ENCODE measurements at regions not wholly inside any gene's neighbourhood (a gene's known extent, or its start where the extent isn't known, plus 50 kb on each side); places are given as distances from the start of the nearest gene placed in this dataset.
"Not testable (repeated sequence)": the region's sequence is repeated elsewhere in the genome, so short reads cannot be mapped to it uniquely, and the experiment has no call there.

DNA sequence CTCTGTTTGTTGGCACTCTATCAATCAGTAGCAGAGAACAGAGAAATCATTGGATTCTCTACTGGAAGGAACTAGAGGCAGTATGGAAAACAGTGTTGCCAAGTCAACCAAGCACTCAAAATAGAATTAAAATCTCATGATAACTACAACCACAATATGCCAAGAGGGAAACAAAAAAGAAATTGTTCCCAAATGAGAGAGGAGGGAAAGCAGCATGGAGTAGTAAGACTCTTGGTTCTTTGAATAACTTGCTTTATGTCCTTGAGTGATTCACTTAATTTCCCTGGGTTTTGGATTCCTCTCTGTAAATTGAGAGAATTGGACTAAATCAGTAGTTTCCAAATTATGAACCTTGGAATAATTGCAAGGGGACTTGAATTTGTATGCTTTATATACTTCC lies 285.5 kb upstream of the ANKRD50 start:
- H3K4me3 Mint-ChIP-seq = no peak overlapping the region
- H3K9me3 Mint-ChIP-seq = no peaks in the 10 kb centered on the region
- peaks cover 5% of the 10 kb centered on the region for H3K4me1 Mint-ChIP-seq
- no peaks in the 10 kb centered on the region for H3K27me3 Mint-ChIP-seq (ENCODE audit: low read depth)
- H3K36me3 Mint-ChIP-seq (ENCODE audit: low read depth) = no peaks in the 10 kb centered on the region
- TF ChIP-seq CTCF (IDR thresholded peaks at IDR 0.05; ENCODE audit: unreplicated experiment in 3 of 3) = no peak
- no peak overlapping the region for H3K27ac Mint-ChIP-seq

- Mint-ChIP-seq H3K4me1 (peaks cover 5% of the 10 kb centered on the region), H3K36me3 (ENCODE audit: low read depth) (no peaks in the 10 kb centered on the region), H3K9me3 (no peaks in the 10 kb centered on the region), H3K27me3 (ENCODE audit: low read depth) (no peaks in the 10 kb centered on the region), H3K4me3 (no peak overlapping the region), H3K27ac (no peak overlapping the region)
- TF ChIP-seq CTCF (IDR thresholded peaks at IDR 0.05; ENCODE audit: unreplicated experiment in 3 of 3) = no peak
These were observed 284.6 kb upstream of the ANKRD50 start for GRCh38 chr4:124997124-124997523.

- no peak overlapping the region for H3K4me3 Mint-ChIP-seq
- no peaks in the 10 kb centered on the region for H3K4me1 Mint-ChIP-seq
- H3K36me3 Mint-ChIP-seq (ENCODE audit: low read depth) = no peaks in the 10 kb centered on the region
- H3K27me3 Mint-ChIP-seq (ENCODE audit: low read depth) = no peaks in the 10 kb centered on the region
- no peaks in the 10 kb centered on the region for H3K9me3 Mint-ChIP-seq
- H3K27ac Mint-ChIP-seq = no peak overlapping the region
- no peak for TF ChIP-seq CTCF (IDR thresholded peaks at IDR 0.05; ENCODE audit: unreplicated experiment in 3 of 3)
These were observed 281.3 kb upstream of the ANKRD50 start for GRCh38 chr4:124993838-124994237.

DNA sequence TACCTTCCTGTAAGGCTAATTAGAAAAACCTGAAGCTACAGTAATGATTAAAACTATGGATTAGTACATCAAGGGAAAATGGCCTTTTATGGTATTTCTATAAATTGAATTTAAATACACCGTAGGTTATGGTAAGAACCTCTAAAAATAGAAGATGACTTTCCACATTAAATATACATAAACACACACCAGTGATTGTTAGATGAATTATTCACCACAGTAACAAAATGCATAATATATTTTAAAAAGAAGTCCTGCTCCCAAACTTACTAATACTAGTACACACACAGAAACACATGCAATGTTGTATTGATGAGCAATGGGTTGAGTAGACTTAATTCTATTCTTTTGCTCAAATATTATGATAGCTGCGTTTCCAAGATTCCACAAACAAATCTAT lies 277.9 kb upstream of the ANKRD50 start:
- no peak for TF ChIP-seq CTCF (IDR thresholded peaks at IDR 0.05; ENCODE audit: unreplicated experiment in 3 of 3)
- no peaks in the 10 kb centered on the region for H3K4me1 Mint-ChIP-seq
- H3K4me3 Mint-ChIP-seq = no peak overlapping the region
- no peak overlapping the region for H3K27ac Mint-ChIP-seq
- H3K27me3 Mint-ChIP-seq (ENCODE audit: low read depth) = no peaks in the 10 kb centered on the region
- H3K36me3 Mint-ChIP-seq (ENCODE audit: low read depth) = no peaks in the 10 kb centered on the region
- no peaks in the 10 kb centered on the region for H3K9me3 Mint-ChIP-seq

GRCh38 chr4:124980276-124980752 lies 267.8 kb upstream of the ANKRD50 start:
- H3K36me3 Mint-ChIP-seq (ENCODE audit: low read depth) = no peaks in the 10 kb centered on the region
- no peak overlapping the region for H3K4me3 Mint-ChIP-seq
- H3K9me3 Mint-ChIP-seq = no peaks in the 10 kb centered on the region
- no peak overlapping the region for H3K27ac Mint-ChIP-seq
- peaks cover 3% of the 10 kb centered on the region for H3K27me3 Mint-ChIP-seq (ENCODE audit: low read depth)
- H3K4me1 Mint-ChIP-seq = no peaks in the 10 kb centered on the region
- no peak for TF ChIP-seq CTCF (IDR thresholded peaks at IDR 0.05; ENCODE audit: unreplicated experiment in 3 of 3)

DNA sequence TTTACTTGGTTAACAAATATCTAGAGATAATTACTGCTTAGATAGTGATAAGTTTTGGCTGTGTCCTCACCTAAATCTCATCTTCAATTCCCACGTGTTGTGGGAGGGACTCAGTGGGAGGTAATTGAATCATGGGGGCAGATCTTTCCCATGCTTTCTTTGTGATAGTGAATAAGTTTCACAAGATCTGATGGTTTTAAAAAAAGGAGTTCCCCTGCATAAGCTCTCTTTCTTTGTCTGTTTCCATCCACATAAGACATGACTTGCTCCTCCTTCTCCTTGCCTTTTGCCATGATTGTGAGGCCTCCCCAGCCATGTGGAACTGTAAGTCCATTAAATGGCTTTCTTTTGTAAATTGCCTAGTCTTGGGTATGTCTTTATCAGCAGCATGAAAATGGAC lies 266.0 kb upstream of the ANKRD50 start:
- not testable (repeated sequence) for H3K9me3 Mint-ChIP-seq; H3K4me3 Mint-ChIP-seq; H3K27me3 Mint-ChIP-seq (ENCODE audit: low read depth); H3K36me3 Mint-ChIP-seq (ENCODE audit: low read depth); H3K4me1 Mint-ChIP-seq
- peak overlapping the region in 1 of 3 experiments; percentile 6 for H3K27ac Mint-ChIP-seq

Data from nephron (organoid).